NB4 (cell line): ENCODE measurements at regions not wholly inside any gene's neighbourhood (a gene's known extent, or its start where the extent isn't known, plus 50 kb on each side); places are given as distances from the start of the nearest gene placed in this dataset.

Experiments used
- CTCF ChIP-seq: IDR thresholded peaks from one replicate; pipeline ENCODE4 v1.5.1; 2012; ENCODE audit warnings: low read depth, low read length
- MAX ChIP-seq: IDR thresholded peaks from 2 replicates; pipeline ENCODE4 v1.6.1; 2011; ENCODE audit warnings: low read depth, low read length
- POLR2A ChIP-seq: IDR thresholded peaks from 2 replicates; pipeline ENCODE4 v1.6.1; 2011; ENCODE audit warnings: mild to moderate bottlenecking; ENCODE audit not compliant: insufficient read length; ENCODE audit errors: extremely low read depth

- no peak for TF ChIP-seq CTCF
- TF ChIP-seq POLR2A, result no peak
- no peak for TF ChIP-seq MAX
Observed at GRCh38 chr16:25542306-25542705, 149.5 kb upstream of the HS3ST4 start.
